22Rv1 (cell line): ENCODE measurements at regions not wholly inside any gene's neighbourhood (a gene's known extent, or its start where the extent isn't known, plus 50 kb on each side); places are given as distances from the start of the nearest gene placed in this dataset.

Experiments used
- CTCF ChIP-seq: fragments of 450-650 bp; IDR thresholded peaks from 2 replicates; pipeline ENCODE4 v1.5.1; 2017; ENCODE audit warnings: mild to moderate bottlenecking
- ZFX ChIP-seq: fragments of 450-650 bp; IDR thresholded peaks from 2 replicates; pipeline ENCODE4 v1.6.1; 2017; ENCODE audit warnings: antibody characterized with exemption, borderline replicate concordance

- TF ChIP-seq CTCF (no peak), ZFX (no peak)
These were observed 59.3 kb upstream of the TMEM72 start for GRCh38 chr10:44851881-44852280.
